ENCODE measurements at regions not wholly inside any gene's neighbourhood (a gene's known extent, or its start where the extent isn't known, plus 50 kb on each side); places are given as distances from the start of the nearest gene placed in this dataset.

DNA sequence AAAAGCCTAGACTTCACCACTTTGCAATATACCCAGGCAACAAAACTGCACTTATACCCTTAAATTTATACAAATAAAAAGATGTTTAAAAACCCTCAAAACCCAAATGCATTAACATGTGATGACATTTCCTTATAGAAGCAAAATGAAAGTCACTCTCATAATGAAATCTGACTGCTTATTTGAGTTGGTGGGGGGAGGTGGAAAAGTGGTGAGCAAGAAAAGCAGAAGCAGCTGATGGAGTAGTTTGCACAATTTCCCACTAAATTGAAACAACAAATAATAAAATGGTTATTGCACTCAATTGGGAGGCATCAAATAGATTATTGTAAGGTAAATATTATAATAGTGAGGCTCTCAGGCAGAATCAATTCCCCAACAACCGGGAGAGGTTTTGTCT, 54.0 kb upstream of the GADL1 start:
- TF ChIP-seq ELK1 (IDR thresholded peaks at IDR 0.05; ENCODE audit: low read depth, low read length) (no peak), CTCF (IDR thresholded peaks at IDR 0.05) (no peak)

Data from A549 (cell line).